Activated CD4-positive, alpha-beta T cell treated with anti-CD3 and anti-CD28 coated beads, Interleukin-2, amount 50 U/mL, for 24 hours (primary cell): ENCODE measurements at regions not wholly inside any gene's neighbourhood (a gene's known extent, or its start where the extent isn't known, plus 50 kb on each side); places are given as distances from the start of the nearest gene placed in this dataset.

ENCODE experiments used
- DNase-seq, 2 donors: peaks; one replicate each; pipeline ENCODE4 v3.0.0-alpha.2; 2020; ENCODE audit warnings: low read depth in 1 of 2, low spot score in 1 of 2

DNA sequence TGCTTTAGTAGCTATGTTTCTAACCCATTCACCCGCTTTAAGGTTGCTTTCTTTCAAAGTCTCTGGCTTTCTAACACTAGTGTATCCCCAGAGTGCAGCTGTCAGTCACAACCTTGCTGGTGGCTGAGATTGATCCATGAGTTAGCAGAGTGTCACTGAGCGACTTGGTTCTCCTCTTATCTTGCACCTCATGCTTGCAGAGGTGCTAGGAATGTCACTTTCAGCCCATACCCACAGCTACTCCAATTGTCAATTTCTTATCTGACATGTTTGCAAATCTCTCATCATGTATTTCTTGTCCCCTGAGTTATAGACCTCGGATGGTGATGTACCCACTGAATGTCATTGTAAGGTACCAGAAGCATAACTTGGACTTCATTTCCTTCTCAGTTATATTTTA, 1110.2 kb downstream of the GALC start:
- DNase-seq = no peak

DNA sequence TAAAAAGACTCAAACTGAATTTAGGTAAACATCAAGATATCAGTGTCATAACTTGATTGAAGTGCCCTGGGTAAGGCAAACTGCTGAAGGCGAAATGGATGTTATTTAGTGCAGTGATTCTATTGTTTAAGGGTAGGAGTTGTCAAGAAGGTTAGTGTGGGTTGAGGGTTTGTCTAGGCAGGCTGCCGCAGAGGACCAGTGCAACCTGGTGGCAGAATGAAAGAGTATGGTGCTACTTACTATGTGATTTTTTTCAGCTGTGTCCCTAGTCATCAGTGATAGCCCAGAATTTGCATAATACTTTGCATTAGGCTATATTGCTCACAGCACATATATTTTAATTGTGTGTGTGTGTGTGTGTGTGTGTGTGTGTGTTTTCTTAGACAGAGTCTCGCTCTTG, 1127.0 kb downstream of the GALC start:
- DNase-seq = no peak

DNA sequence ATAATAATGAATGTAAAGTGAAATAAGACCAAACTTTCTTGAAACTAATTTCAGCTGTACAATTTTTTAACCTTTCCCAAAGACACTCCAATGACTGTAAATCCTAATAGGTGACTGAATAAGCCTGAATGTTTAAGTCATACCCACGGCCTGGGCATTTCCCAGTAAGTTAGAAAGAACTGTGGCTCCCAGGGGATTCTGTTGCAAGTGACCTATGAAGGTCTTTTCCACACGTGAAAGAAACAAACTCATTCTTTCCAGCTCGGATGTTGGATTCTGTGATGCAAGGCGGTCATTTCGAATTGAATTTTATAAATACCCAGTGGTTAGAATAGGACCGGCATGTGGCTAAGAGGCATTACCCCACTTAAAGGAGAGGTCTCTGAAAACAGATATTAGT, 1134.4 kb downstream of the GALC start:
- no peak for DNase-seq

DNA sequence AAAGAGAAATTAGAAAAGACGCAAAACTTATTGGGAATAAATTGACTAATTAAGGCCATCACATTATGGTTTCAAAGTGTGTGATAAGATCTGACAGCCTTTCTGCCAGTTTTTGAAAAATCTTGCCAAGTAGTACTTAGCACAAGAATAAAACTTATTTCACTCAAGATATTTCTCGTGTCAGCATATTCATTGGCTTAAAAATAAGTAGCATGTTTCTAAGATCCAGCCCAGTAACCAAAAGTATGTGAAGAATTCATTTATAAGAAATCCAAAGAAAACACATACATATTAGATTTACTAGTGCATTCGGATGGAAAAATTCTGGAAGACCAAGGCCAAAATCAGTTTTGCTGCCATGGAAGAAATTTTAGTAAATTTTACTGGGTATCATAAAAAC, 1135.0 kb downstream of the GALC start:
- DNase-seq = no peak

GRCh38 chr14:86852530-86852929, 1140.5 kb downstream of the GALC start:
- no peak for DNase-seq

DNA sequence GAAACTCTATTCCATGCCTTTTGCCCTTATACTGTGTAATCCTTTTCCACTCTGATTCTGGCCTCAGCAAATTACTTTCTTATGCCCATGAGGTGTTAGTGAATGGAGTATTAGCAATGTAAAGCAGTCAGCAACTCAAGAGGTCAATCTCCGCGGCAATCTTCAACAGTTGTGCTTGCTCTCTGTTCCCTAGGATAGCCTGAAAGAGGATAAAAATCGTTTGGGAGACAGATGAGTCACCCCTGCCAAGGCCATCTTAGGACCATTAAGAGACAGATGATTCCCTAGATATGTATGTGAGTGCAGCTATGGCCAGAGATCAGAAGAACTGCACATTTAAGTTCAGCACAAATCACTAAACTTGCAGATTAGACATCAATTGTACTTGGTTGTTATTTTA, 1145.8 kb downstream of the GALC start:
- no peak for DNase-seq

GRCh38 chr14:86838363-86838762, 1154.6 kb downstream of the GALC start:
- peak in 1 of 2 donors; percentile 1 for DNase-seq

- DNase-seq = no peak
Measured at GRCh38 chr14:86826661-86827060, 1166.3 kb downstream of the GALC start.

DNA sequence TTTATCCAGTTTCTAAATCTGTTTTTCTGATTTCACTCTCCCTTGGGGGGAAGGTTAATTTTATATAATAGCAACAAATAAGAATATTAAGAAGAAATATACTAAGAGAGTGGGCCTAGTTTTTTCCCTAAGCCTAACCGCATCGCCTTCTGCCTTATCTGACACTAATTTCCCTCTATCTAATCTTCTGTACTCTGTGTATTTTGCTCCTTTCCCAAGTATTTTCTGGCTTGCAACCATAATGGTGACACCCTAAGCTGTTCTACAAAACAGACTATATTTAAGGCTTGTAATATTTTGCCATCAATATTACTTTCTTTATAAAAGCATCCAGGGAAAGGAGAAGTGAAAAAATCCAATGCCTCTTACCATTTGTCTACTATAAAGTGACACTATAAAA, 1168.8 kb downstream of the GALC start:
- no peak for DNase-seq

DNA sequence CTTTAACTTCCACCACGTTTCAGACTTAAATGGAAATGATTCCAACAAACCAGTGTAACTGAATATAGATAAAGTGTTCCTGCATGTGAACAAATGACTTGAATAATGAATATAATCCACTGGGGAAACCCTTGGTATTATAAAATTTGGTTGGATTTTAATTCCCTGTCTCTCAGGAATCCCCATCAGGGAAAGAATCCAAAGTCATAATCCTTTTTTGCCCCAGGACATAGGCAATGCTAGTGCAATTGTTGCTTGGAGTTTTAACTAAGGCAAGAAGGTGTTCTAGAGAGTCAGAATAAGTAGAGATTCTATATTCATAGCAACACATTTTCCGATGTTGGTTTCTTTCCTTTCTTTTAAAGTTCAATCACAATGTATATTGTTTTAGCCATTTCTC, 1169.4 kb downstream of the GALC start:
- DNase-seq = no peak

DNA sequence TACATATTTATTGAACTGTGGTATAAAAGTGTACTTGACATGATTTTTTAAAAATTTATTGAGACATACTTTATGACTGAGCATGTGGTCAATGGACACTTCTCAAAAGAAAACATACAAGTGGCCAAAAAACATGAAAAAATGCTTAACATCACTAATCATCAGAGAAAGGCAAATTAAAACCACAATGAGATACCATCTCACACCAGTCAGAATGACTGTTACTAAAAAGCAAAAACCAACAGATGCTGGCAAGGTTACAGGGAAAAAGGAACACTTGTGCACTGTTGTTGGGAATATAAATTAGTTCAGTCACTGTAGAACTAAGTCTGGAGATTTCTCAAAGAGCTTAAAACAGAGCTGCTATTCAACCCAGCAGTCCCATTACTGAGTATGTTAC, 1177.6 kb downstream of the GALC start:
- no peak for DNase-seq

GRCh38 chr14:86802726-86803125, 1190.3 kb downstream of the GALC start:
- DNase-seq = no peak

GRCh38 chr14:86799244-86799647, 1193.7 kb downstream of the GALC start:
- DNase-seq = no peak

- no peak for DNase-seq
Measured at GRCh38 chr14:86798330-86798729, 1194.7 kb downstream of the GALC start.

- no peak for DNase-seq
Measured at GRCh38 chr14:86797075-86797351, 1196.0 kb downstream of the GALC start.

DNA sequence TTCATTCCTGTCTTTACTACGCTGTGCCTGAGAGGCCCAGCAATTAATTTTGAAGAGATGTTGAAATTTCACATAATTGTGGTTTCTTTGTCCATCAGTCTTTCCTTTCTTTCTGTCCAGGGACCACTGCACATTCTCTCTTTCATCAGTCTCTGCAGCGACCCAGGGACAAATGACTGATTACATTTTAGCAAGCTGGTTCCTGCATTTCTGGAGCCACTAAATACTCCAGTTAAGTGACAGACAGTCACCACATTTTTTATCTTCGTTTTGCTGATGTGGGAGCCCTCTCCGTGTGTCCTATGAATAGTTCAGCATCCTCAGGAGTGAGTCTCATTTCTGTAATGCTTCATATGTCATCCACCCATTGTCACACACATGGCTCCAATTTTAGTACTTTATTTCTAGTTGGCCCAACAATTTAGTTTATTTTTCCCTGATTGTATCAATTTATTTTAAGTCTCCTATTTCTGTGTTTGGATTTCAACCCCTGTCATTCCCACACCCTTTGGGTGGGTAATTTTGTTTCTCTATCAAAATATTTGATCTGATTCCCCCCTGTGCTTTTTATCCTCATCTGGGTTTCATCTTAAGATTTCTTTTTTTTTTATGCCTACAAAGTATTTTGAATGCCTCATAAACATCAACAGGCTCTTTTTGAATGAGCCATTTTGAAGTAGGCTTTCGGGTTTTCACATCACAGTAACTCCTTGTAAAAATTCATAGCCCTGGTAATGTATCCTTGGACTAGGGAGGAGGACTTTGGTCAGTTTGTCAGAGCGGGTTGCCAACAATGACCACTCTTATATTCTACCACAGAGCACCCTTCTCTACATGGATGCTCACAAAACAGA, 1196.5 kb downstream of the GALC start:
- no peak for DNase-seq

DNA sequence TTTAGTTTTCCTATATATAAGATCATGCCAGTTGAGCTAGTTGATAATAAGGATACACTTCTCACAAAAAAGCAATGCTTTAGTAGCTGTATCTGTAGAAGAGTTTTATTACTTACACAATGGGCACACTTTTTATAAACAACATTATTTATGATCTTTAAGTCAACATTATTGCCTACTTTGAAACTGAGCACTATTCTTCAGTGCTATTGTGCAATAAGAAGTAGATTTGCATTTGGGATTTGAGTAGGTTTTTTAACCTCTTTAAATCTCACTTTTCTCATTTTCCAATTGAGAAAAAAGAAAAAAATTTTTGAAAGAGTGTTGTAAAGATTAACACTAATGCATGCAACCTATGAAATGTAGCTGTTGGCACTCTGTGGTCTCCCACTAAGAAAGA, 1198.3 kb downstream of the GALC start:
- no peak for DNase-seq

DNA sequence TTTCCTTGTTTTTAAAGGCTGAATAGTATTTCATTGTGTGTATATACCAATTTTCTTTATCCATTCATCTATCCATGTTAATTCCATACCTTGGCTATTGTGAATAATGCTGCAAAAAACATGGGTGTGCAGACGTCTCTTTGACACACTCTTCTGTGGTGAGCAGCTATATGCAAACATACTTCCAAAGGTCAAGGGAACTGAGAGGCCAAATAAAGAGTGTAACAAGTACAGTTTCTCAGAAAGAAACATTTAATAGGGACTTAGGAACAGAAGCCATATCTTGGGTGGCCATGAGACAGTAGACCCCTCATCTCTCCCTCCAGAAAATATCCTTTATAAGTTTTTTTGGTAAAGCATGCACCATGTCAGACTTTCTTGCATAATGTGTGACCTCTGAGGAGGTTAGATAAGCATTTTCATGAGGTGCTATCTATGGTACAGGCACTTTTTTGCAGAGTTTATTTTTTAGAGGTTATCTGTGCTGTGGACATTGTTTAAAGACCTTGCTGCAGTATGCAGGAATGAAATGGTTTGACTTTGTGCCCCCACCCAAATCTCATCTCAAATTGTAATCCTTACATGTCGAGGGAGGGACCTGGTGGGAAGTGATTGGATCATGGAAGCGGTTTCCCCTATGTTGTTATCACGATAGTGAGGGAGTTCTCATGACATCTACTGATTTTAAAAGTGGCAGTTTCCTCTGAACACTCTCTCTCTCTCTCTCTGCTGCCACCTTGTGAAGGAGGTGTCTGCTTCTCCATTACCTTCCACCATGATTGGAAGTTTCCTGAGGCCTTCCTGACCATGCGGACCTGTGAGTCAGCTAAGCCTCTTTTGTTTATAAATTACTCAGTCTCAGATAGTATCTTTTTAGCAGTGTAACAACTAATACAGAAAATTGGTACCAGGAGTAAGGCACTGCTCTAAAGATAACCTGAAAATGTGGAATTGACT, 1202.3 kb downstream of the GALC start:
- no peak for DNase-seq

GRCh38 chr14:86788224-86788623, 1204.8 kb downstream of the GALC start:
- DNase-seq = no peak

- no peak for DNase-seq
Measured at GRCh38 chr14:86787717-86788116, 1205.3 kb downstream of the GALC start.

DNA sequence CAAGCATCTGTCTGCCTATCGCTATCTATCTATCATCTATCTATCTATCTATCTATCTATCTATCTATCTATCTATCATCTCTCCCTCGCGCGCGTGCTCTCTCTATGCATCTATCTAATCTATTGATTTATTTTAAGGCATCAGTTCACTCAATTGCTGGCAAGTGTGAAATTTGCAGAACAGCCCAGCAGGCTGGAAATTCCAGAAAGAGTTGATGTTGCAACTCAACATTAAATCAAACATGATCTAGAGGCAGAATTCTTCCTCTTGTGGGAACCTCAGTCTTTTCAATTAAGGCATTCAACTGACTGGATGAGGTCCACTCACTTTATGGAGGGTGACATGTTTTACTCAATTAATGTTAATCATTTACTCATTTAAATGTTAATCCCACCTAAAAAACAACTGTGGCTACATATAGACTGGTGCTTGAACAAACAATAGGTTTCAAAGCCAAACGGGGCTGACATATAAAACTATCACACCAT, 1210.8 kb downstream of the GALC start:
- DNase-seq = no peak

GRCh38 chr14:86780876-86781510, 1212.0 kb downstream of the GALC start:
- DNase-seq = no peak
